GM18868 (cell line): ENCODE measurements at regions not wholly inside any gene's neighbourhood (a gene's known extent, or its start where the extent isn't known, plus 50 kb on each side); places are given as distances from the start of the nearest gene placed in this dataset.
"Not testable (repeated sequence)": the region's sequence is repeated elsewhere in the genome, so short reads cannot be mapped to it uniquely, and the experiment has no call there.

Source experiments
- ATAC-seq: cut with Tn5 transposase; IDR thresholded peaks from one replicate; pipeline ENCODE4 v1.9.1; 2021; ENCODE audit warnings: mild to moderate bottlenecking, moderate library complexity; ENCODE audit not compliant: unreplicated experiment

GRCh38 chr4:10388146-10388545 is 69.1 kb downstream of the ZNF518B start:
- not testable (repeated sequence) for ATAC-seq

- ATAC-seq = no peak
Observed at GRCh38 chr4:10385994-10386394, 71.2 kb downstream of the ZNF518B start.

GRCh38 chr4:10384974-10385373 is 72.3 kb downstream of the ZNF518B start:
- no peak for ATAC-seq

- no peak for ATAC-seq
Observed at GRCh38 chr4:10383417-10383816, 73.8 kb downstream of the ZNF518B start.

- not testable (repeated sequence) for ATAC-seq
Observed at GRCh38 chr4:10382171-10382570, 75.1 kb downstream of the ZNF518B start.

GRCh38 chr4:10381146-10381545 is 76.1 kb downstream of the ZNF518B start:
- no peak for ATAC-seq

GRCh38 chr4:10380735-10381134 is 76.5 kb downstream of the ZNF518B start:
- no peak for ATAC-seq

GRCh38 chr4:10371869-10372471 is 85.3 kb downstream of the ZNF518B start:
- no peak for ATAC-seq

- no peak for ATAC-seq
Observed at GRCh38 chr4:10371121-10371520, 86.1 kb downstream of the ZNF518B start.

GRCh38 chr4:10369517-10369916 is 87.7 kb downstream of the ZNF518B start:
- no peak for ATAC-seq

GRCh38 chr4:10366628-10367027 is 90.6 kb downstream of the ZNF518B start:
- ATAC-seq = no peak

GRCh38 chr4:10364194-10364593 is 93.0 kb downstream of the ZNF518B start:
- no peak for ATAC-seq

- no peak for ATAC-seq
Observed at GRCh38 chr4:10354746-10355145, 102.5 kb downstream of the ZNF518B start.

GRCh38 chr4:10354225-10354624 is 103.0 kb downstream of the ZNF518B start:
- no peak for ATAC-seq

GRCh38 chr4:10353110-10353509 is 104.1 kb downstream of the ZNF518B start:
- ATAC-seq = no peak

- no peak for ATAC-seq
Observed at GRCh38 chr4:10348241-10348640, 109.0 kb downstream of the ZNF518B start.

GRCh38 chr4:10347815-10348214 is 109.4 kb downstream of the ZNF518B start:
- ATAC-seq = no peak

- ATAC-seq = no peak
Observed at GRCh38 chr4:10347281-10347795, 109.9 kb downstream of the ZNF518B start.

- no peak for ATAC-seq
Observed at GRCh38 chr4:10346023-10346422, 111.2 kb downstream of the ZNF518B start.

GRCh38 chr4:10345381-10345784 is 111.8 kb downstream of the ZNF518B start:
- ATAC-seq = no peak

- no peak for ATAC-seq
Observed at GRCh38 chr4:10344824-10345223, 112.4 kb downstream of the ZNF518B start.

- no peak for ATAC-seq
Observed at GRCh38 chr4:10343656-10344055, 113.6 kb downstream of the ZNF518B start.

GRCh38 chr4:10342866-10343265 is 114.4 kb downstream of the ZNF518B start:
- no peak for ATAC-seq
